ENCODE measurements at regions not wholly inside any gene's neighbourhood (a gene's known extent, or its start where the extent isn't known, plus 50 kb on each side); places are given as distances from the start of the nearest gene placed in this dataset.

DNA sequence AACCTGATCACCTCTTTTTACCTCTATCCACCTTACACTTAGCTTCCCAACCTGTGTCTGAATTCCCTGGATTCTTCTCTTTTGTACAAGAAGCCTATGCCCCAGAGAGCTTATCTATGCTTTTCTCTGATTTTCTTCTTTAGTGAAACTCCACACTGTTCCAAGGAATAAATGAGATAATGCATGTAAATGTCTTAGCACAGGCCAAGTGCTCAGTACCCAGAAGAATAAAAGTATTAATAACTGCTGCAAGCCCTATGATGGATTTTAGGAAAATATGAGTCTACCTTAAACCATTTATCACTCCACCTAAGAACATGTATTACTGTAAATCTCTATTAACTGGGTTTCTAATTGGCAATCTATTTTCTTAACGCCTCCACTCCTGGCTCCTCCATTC lies 168.5 kb upstream of the TNC start:
- TF ChIP-seq, protein P1, sequence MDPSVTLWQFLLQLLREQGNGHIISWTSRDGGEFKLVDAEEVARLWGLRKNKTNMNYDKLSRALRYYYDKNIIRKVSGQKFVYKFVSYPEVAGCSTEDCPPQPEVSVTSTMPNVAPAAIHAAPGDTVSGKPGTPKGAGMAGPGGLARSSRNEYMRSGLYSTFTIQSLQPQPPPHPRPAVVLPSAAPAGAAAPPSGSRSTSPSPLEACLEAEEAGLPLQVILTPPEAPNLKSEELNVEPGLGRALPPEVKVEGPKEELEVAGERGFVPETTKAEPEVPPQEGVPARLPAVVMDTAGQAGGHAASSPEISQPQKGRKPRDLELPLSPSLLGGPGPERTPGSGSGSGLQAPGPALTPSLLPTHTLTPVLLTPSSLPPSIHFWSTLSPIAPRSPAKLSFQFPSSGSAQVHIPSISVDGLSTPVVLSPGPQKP (IDR thresholded peaks at IDR 0.05; ENCODE audit: low read depth, low read length) = no peak
- TF ChIP-seq, protein P2, sequence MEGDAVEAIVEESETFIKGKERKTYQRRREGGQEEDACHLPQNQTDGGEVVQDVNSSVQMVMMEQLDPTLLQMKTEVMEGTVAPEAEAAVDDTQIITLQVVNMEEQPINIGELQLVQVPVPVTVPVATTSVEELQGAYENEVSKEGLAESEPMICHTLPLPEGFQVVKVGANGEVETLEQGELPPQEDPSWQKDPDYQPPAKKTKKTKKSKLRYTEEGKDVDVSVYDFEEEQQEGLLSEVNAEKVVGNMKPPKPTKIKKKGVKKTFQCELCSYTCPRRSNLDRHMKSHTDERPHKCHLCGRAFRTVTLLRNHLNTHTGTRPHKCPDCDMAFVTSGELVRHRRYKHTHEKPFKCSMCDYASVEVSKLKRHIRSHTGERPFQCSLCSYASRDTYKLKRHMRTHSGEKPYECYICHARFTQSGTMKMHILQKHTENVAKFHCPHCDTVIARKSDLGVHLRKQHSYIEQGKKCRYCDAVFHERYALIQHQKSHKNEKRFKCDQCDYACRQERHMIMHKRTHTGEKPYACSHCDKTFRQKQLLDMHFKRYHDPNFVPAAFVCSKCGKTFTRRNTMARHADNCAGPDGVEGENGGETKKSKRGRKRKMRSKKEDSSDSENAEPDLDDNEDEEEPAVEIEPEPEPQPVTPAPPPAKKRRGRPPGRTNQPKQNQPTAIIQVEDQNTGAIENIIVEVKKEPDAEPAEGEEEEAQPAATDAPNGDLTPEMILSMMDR (IDR thresholded peaks at IDR 0.05) = no peak
- TF ChIP-seq EP300 (IDR thresholded peaks at IDR 0.05) = no peak
- TF ChIP-seq RNF2 (IDR thresholded peaks at IDR 0.05; ENCODE audit: borderline replicate concordance, low read depth) = no peak
- TF ChIP-seq, protein P3, sequence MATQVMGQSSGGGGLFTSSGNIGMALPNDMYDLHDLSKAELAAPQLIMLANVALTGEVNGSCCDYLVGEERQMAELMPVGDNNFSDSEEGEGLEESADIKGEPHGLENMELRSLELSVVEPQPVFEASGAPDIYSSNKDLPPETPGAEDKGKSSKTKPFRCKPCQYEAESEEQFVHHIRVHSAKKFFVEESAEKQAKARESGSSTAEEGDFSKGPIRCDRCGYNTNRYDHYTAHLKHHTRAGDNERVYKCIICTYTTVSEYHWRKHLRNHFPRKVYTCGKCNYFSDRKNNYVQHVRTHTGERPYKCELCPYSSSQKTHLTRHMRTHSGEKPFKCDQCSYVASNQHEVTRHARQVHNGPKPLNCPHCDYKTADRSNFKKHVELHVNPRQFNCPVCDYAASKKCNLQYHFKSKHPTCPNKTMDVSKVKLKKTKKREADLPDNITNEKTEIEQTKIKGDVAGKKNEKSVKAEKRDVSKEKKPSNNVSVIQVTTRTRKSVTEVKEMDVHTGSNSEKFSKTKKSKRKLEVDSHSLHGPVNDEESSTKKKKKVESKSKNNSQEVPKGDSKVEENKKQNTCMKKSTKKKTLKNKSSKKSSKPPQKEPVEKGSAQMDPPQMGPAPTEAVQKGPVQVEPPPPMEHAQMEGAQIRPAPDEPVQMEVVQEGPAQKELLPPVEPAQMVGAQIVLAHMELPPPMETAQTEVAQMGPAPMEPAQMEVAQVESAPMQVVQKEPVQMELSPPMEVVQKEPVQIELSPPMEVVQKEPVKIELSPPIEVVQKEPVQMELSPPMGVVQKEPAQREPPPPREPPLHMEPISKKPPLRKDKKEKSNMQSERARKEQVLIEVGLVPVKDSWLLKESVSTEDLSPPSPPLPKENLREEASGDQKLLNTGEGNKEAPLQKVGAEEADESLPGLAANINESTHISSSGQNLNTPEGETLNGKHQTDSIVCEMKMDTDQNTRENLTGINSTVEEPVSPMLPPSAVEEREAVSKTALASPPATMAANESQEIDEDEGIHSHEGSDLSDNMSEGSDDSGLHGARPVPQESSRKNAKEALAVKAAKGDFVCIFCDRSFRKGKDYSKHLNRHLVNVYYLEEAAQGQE (IDR thresholded peaks at IDR 0.05) = no peak
- TF ChIP-seq, protein P4, sequence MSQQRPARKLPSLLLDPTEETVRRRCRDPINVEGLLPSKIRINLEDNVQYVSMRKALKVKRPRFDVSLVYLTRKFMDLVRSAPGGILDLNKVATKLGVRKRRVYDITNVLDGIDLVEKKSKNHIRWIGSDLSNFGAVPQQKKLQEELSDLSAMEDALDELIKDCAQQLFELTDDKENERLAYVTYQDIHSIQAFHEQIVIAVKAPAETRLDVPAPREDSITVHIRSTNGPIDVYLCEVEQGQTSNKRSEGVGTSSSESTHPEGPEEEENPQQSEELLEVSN (IDR thresholded peaks at IDR 0.05; ENCODE audit: borderline replicate concordance, low read depth) = no peak
- TF ChIP-seq RFX5 (IDR thresholded peaks at IDR 0.05) = no peak
- TF ChIP-seq CEBPB (IDR thresholded peaks at IDR 0.05) = no peak
- no peak for TF ChIP-seq POLR2AphosphoS2 (conservative IDR thresholded peaks at IDR 0.05; ENCODE audit: low read length)
- TF ChIP-seq JUNB (IDR thresholded peaks at IDR 0.05) = no peak
